ENCODE measurements at regions not wholly inside any gene's neighbourhood (a gene's known extent, or its start where the extent isn't known, plus 50 kb on each side); places are given as distances from the start of the nearest gene placed in this dataset.

DNA sequence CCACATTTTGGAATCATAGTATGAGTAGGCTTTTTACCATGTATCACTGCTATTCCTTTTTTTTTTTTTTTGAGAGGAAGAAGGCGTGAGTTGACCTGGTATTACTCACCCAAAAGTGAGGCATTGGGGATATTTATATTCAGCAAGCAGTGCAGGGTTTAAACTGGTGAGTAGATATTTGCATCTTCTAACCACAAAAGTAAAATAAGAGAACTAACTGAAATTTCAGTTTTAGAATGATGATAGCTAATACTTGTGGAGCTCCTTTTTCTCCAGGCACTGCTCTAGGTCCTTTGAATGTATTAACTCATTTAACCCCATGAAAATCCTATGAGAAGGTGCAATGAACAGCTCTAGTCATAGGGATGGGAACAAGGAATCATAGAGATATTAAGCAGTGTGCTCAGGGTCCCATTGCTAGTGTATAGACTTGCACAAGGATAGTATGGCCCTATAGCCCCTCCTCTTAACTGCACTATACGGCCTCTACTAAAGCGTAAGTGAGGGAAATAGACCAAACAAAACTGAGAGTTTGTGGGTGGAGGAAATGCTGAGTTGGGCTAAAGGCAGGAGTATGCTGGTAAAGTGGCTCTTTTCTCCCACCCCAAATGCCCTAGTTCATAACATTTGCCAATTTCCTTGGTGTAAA is 104.3 kb upstream of the MAX start:
- Histone ChIP-seq H3K36me3 (no peaks in the 10 kb centered on the region), H3K9me3 (no peaks in the 10 kb centered on the region), H3K27me3 (no peaks in the 10 kb centered on the region), H3K4me1 (peaks cover 0 to 25% (median 9%) of the 10 kb centered on the region in 4 donors), H3K27ac (peak overlapping the region in 2 of 4 donors; percentile 34 to 78), H3K4me3 (peak overlapping the region in 1 of 4 donors; percentile 5)
- no peak for DNase-seq
- TF ChIP-seq, protein P1, sequence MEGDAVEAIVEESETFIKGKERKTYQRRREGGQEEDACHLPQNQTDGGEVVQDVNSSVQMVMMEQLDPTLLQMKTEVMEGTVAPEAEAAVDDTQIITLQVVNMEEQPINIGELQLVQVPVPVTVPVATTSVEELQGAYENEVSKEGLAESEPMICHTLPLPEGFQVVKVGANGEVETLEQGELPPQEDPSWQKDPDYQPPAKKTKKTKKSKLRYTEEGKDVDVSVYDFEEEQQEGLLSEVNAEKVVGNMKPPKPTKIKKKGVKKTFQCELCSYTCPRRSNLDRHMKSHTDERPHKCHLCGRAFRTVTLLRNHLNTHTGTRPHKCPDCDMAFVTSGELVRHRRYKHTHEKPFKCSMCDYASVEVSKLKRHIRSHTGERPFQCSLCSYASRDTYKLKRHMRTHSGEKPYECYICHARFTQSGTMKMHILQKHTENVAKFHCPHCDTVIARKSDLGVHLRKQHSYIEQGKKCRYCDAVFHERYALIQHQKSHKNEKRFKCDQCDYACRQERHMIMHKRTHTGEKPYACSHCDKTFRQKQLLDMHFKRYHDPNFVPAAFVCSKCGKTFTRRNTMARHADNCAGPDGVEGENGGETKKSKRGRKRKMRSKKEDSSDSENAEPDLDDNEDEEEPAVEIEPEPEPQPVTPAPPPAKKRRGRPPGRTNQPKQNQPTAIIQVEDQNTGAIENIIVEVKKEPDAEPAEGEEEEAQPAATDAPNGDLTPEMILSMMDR (IDR thresholded peaks at IDR 0.05): no peak
- TF ChIP-seq POLR2A (IDR thresholded peaks at IDR 0.05): no peak

GRCh38 chr14:65208548-65208947 is 106.2 kb upstream of the MAX start:
- Histone ChIP-seq H3K27ac (peak overlapping the region in 2 of 4 donors; percentile 20 to 78), H3K36me3 (no peaks in the 10 kb centered on the region), H3K4me3 (no peak overlapping the region), H3K4me1 (peaks cover 0 to 25% (median 9%) of the 10 kb centered on the region in 4 donors), H3K9me3 (no peaks in the 10 kb centered on the region), H3K27me3 (no peaks in the 10 kb centered on the region)
- TF ChIP-seq POLR2A (IDR thresholded peaks at IDR 0.05): no peak
- TF ChIP-seq, protein P1 (IDR thresholded peaks at IDR 0.05): no peak
- DNase-seq: no peak

DNA sequence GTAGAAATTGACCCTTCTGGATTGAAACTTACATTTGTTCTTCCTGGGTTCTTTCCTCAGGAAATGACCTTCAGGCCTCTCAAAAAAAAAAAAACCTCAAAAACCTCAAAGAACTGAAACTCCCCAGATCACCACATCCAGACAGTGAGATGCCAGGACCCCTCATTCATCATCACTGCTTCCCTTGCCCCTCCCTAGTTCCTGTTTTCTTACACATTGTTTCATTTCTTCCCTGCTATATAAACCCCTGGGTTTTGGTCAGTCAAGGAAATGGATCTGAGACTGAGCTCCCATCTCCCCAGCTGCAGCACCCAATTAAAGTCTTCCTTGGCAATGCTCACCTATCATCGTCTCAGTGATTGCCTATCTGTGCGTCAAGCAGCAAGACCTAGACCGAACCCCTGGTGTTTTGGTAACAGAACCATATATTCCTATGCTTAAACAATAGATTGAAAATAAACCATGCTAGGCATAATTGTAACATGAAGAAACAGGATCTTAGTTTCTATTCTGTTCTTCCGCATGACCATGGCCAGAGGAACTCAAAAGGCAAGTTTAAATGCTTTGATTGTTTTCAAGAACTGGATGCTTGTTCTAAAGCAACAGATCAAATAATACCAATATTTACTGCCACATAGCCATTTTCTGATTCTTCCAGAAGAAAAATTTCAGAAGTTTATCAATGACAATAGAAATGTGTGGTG is 108.0 kb upstream of the MAX start:
- Histone ChIP-seq H3K36me3 (no peaks in the 10 kb centered on the region), H3K9me3 (no peaks in the 10 kb centered on the region), H3K4me3 (no peak overlapping the region), H3K27me3 (no peaks in the 10 kb centered on the region), H3K4me1 (peaks cover 0 to 14% (median 4%) of the 10 kb centered on the region in 4 donors), H3K27ac (peak overlapping the region in 1 of 4 donors; percentile 78)
- TF ChIP-seq POLR2A (IDR thresholded peaks at IDR 0.05): no peak
- TF ChIP-seq, protein P1 (IDR thresholded peaks at IDR 0.05): no peak
- DNase-seq: peak in 1 of 3 donors; percentile 29

GRCh38 chr14:65210822-65211182 is 108.5 kb upstream of the MAX start:
- no peak for DNase-seq
- no peaks in the 10 kb centered on the region for H3K9me3 ChIP-seq
- no peak overlapping the region for H3K4me3 ChIP-seq
- peaks cover 0 to 10% (median 2%) of the 10 kb centered on the region in 4 donors for H3K4me1 ChIP-seq
- no peaks in the 10 kb centered on the region for H3K36me3 ChIP-seq
- H3K27ac ChIP-seq: peak overlapping the region in 1 of 4 donors; percentile 78
- no peak for TF ChIP-seq POLR2A (IDR thresholded peaks at IDR 0.05)
- TF ChIP-seq, protein P1 (IDR thresholded peaks at IDR 0.05): no peak
- no peaks in the 10 kb centered on the region for H3K27me3 ChIP-seq

GRCh38 chr14:65211341-65211987 is 109.1 kb upstream of the MAX start:
- DNase-seq: no peak
- Histone ChIP-seq H3K4me1 (peaks cover 0 to 9% (median 0%) of the 10 kb centered on the region in 4 donors), H3K36me3 (no peaks in the 10 kb centered on the region), H3K27ac (no peak overlapping the region), H3K4me3 (no peak overlapping the region), H3K9me3 (no peaks in the 10 kb centered on the region), H3K27me3 (no peaks in the 10 kb centered on the region)
- no peak for TF ChIP-seq POLR2A (IDR thresholded peaks at IDR 0.05)
- TF ChIP-seq, protein P1 (IDR thresholded peaks at IDR 0.05): no peak
